OCI-LY7 (cell line): ENCODE measurements at regions not wholly inside any gene's neighbourhood (a gene's known extent, or its start where the extent isn't known, plus 50 kb on each side); places are given as distances from the start of the nearest gene placed in this dataset.

Source experiments
- BruUV-seq: library from RNA; stranded (reverse); fragments of 400-500 nt; replicated peaks from 2 replicates; lab custom pipeline; 2021; lab: Mats Ljungman, UMichigan
- CTCF ChIA-PET: fragments of 300-600 bp; sonication (Branson Sonifier 250); formaldehyde crosslinking; loops from one replicate; lab custom pipeline; 2022; ENCODE audit warnings: antibody characterized with exemption; ENCODE audit not compliant: unreplicated experiment; lab: Charles Lee
- POLR2A ChIA-PET: fragments of 300-600 bp; sonication (Branson Sonifier 250); formaldehyde crosslinking; loops from one replicate; lab custom pipeline; 2022; ENCODE audit warnings: antibody characterized with exemption; lab: Charles Lee
- DNase-seq: peaks from one replicate; pipeline ENCODE4 v3.0.0-alpha.2; 2015; ENCODE audit warnings: low spot score
- H2AFZ ChIP-seq: fragments of 200-600 bp; sonication (generic), shearing (Covaris generic); 2 replicates; pipeline ENCODE4 v1.6.1; 2014; ENCODE audit warnings: mild to moderate bottlenecking, antibody characterized with exemption, low read length, moderate library complexity
- H3K27ac ChIP-seq: fragments of 200-600 bp; sonication (generic); 2 replicates; pipeline ENCODE4 v1.5.1; 2014; ENCODE audit warnings: mixed run types, low read depth, mild to moderate bottlenecking, moderate library complexity, low read length, inconsistent platforms; ENCODE audit not compliant: poor library complexity, severe bottlenecking
- H3K36me3 ChIP-seq: fragments of 200-600 bp; sonication (generic); 2 replicates; pipeline ENCODE4 v1.6.1; 2014; ENCODE audit warnings: mild to moderate bottlenecking, antibody characterized with exemption, low read length, moderate library complexity, mixed read lengths; ENCODE audit not compliant: insufficient read depth
- H3K4me1 ChIP-seq: fragments of 200-600 bp; sonication (generic); 2 replicates; pipeline ENCODE4 v1.5.1; 2014; ENCODE audit warnings: mild to moderate bottlenecking, low read length; ENCODE audit not compliant: insufficient read depth, poor library complexity, severe bottlenecking
- H3K4me2 ChIP-seq: fragments of 200-600 bp; sonication (generic); 2 replicates; pipeline ENCODE4 v1.6.1; 2014; ENCODE audit warnings: mild to moderate bottlenecking, low read length
- H3K4me3 ChIP-seq: fragments of 200-600 bp; sonication (generic); 2 replicates; pipeline ENCODE4 v1.5.1; 2014; ENCODE audit warnings: mild to moderate bottlenecking, low read depth, low read length; ENCODE audit not compliant: poor library complexity, severe bottlenecking
- H3K79me2 ChIP-seq: fragments of 200-600 bp; sonication (generic); 2 replicates; pipeline ENCODE4 v1.6.1; 2016; ENCODE audit warnings: low read depth, mild to moderate bottlenecking, low read length, moderate library complexity, mixed read lengths; ENCODE audit not compliant: insufficient read depth
- H3K9me2 ChIP-seq: fragments of 200-600 bp; sonication (generic); 2 replicates; pipeline ENCODE4 v1.6.1; 2016; ENCODE audit warnings: mild to moderate bottlenecking, low read length, mixed read lengths; ENCODE audit not compliant: insufficient read depth
- H3K9me3 ChIP-seq: fragments of 200-600 bp; sonication (generic); 2 replicates; pipeline ENCODE4 v1.6.1; 2014; ENCODE audit warnings: mild to moderate bottlenecking, mixed run types, low read length, mixed read lengths
- H4K20me1 ChIP-seq: fragments of 200-600 bp; sonication (generic); 2 replicates; pipeline ENCODE4 v1.6.1; 2014; ENCODE audit warnings: mild to moderate bottlenecking, antibody characterized with exemption, low read length, moderate library complexity, mixed read lengths; ENCODE audit not compliant: insufficient read depth
- CTCF ChIP-seq: fragments of 200-600 bp; sonication (generic); conservative IDR thresholded peaks from 2 replicates; pipeline ENCODE4 v1.5.1; 2014; ENCODE audit warnings: mild to moderate bottlenecking, antibody characterized with exemption, low read length, moderate library complexity, mixed read lengths
- EZH2phosphoT487 ChIP-seq: fragments of 200-600 bp; sonication (generic); IDR thresholded peaks from 2 replicates; pipeline ENCODE4 v1.6.1; 2018; ENCODE audit warnings: low read depth, borderline replicate concordance, mild to moderate bottlenecking, mixed run types, antibody characterized with exemption, low read length, moderate library complexity, mixed read lengths
- intact Hi-C: fragments of 100-400 bp; cut with micrococcal nuclease; formaldehyde crosslinking; loops from one replicate; pipeline ENCODE4 v1.10.0; 2022; ENCODE audit not compliant: unreplicated experiment

- Histone ChIP-seq H3K79me2 (no peaks in the 10 kb centered on the region), H3K9me3 (no peaks in the 10 kb centered on the region), H2AFZ (no peak overlapping the region), H3K4me3 (no peak overlapping the region), H3K27ac (no peak overlapping the region), H3K36me3 (no peaks in the 10 kb centered on the region), H3K4me1 (no peaks in the 10 kb centered on the region), H3K4me2 (no peak overlapping the region), H4K20me1 (no peaks in the 10 kb centered on the region), H3K9me2 (no peaks in the 10 kb centered on the region)
- CTCF ChIA-PET: no interaction called here
- no TSS peak for BruUV-seq
- POLR2A ChIA-PET: interaction anchor here (0.6 to 0.9 kb wide), 2 partner anchors 46 to 261 kb away, joined by 3 read pairs; no protein-coding TSS in a partner anchor
- intact Hi-C loops: no loop called here
- no peak for DNase-seq
- TF ChIP-seq CTCF (no peak), EZH2phosphoT487 (no peak)
Observed at GRCh38 chr13:76148926-76149325, 512.8 kb downstream of the LMO7 start.

DNA sequence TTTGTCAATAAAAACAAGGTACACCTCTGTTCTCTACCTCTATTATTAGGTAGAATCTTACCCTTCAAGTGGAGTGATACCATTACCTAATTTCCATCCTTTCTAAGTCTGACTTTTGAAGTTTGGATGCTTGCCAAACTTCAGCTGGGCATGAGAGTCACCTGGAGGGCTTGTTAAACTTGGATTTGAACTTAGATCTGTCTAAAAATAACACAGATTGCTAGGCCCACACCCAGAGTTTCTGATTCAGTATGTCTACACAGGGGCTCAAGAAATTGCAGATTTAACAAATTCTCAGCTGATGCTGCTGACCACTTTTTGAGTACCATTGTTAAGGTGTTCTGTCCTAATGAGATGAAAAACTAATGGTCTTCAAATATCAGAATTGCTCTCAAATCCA, 512.2 kb downstream of the LMO7 start:
- no peaks in the 10 kb centered on the region for H3K36me3 ChIP-seq
- H3K4me1 ChIP-seq: no peaks in the 10 kb centered on the region
- CTCF ChIA-PET: no interaction called here
- H3K9me2 ChIP-seq: no peaks in the 10 kb centered on the region
- no peaks in the 10 kb centered on the region for H4K20me1 ChIP-seq
- intact Hi-C loops: no loop called here
- no peaks in the 10 kb centered on the region for H3K9me3 ChIP-seq
- BruUV-seq: no TSS peak
- TF ChIP-seq CTCF: no peak
- no peak for TF ChIP-seq EZH2phosphoT487
- no peak overlapping the region for H3K4me2 ChIP-seq
- POLR2A ChIA-PET: interaction anchor here (0.6 to 0.9 kb wide), 4 partner anchors 9 to 825 kb away, joined by 3 to 4 read pairs (median 3); no protein-coding TSS in a partner anchor
- no peaks in the 10 kb centered on the region for H3K79me2 ChIP-seq
- no peak overlapping the region for H3K4me3 ChIP-seq
- no peak overlapping the region for H3K27ac ChIP-seq
- no peak for DNase-seq
- no peak overlapping the region for H2AFZ ChIP-seq

GRCh38 chr13:76132532-76132931, 496.4 kb downstream of the LMO7 start:
- ChIA-PET POLR2A (no interaction called here), CTCF (no interaction called here)
- TF ChIP-seq CTCF (no peak), EZH2phosphoT487 (no peak)
- no peaks in the 10 kb centered on the region for H3K4me1 ChIP-seq
- intact Hi-C loops: no loop called here
- no peak overlapping the region for H3K4me3 ChIP-seq
- H3K36me3 ChIP-seq: no peaks in the 10 kb centered on the region
- no peak overlapping the region for H2AFZ ChIP-seq
- no peaks in the 10 kb centered on the region for H3K9me2 ChIP-seq
- no peak for DNase-seq
- no peaks in the 10 kb centered on the region for H3K79me2 ChIP-seq
- no peaks in the 10 kb centered on the region for H3K9me3 ChIP-seq
- no TSS peak for BruUV-seq
- no peak overlapping the region for H3K27ac ChIP-seq
- H3K4me2 ChIP-seq: no peak overlapping the region
- no peaks in the 10 kb centered on the region for H4K20me1 ChIP-seq
